ENCODE measurements at regions not wholly inside any gene's neighbourhood (a gene's known extent, or its start where the extent isn't known, plus 50 kb on each side); places are given as distances from the start of the nearest gene placed in this dataset.

DNA sequence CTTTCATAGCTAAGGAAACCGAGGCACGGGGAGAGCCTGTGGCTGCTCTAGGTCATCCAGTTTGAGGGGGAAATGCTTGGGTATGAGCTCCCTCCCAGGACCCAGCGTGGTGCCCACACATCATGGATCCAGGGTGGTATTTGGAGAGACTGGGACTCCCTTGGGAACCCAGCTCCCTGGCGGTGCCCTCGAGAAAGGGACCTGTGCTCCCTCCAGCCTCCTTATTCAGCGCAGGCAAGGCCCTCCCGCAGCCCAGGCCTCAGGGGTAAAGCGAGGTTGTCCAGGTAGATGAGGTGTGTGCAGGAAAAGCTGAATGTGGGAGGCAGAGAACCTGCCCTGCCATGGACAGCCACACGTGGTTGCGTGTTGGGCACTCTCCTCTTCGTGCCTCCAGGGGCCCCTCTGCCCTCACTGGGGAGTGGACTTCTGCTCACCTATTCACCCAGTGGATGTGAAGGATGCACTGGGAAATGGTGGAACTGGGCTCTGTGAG is 53.8 kb upstream of the GPR78 start:
- peaks cover under 1% of the 10 kb centered on the region for H3K9me3 ChIP-seq
- DNase-seq = peak in 1 of 2 donors; percentile 20

DNA sequence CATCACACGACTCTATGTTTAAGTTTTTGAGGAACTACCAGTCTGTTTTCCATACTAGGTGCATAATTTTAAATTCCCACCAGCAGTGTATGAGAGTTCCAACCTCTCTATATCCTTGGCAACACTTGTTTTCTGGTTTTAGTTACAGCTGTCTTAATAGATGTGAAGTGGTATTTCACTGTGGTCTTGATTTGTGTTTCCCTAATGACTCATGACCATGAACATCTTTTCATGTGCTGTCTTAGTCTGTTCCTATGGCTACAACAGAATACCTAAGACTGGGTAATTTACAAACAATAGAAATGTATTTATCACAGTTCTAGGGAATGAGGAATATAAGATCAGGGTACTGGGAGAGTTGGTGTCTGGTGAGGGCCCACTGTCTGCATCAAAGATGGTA is 51.5 kb upstream of the GPR78 start:
- H3K27ac ChIP-seq = no peak overlapping the region
- WGBS, 3 donors = 89 to 93% (median 89%) methylated on average over 1 of the region's 1 CpG
- no peak for DNase-seq
- TF ChIP-seq CTCF (IDR thresholded peaks at IDR 0.05) = no peak
- no peaks in the 10 kb centered on the region for H3K36me3 ChIP-seq (ENCODE audit: insufficient read depth in 1 of 2, low read depth in 1 of 2)
- ATAC-seq = no peak
- H3K27me3 ChIP-seq (ENCODE audit: insufficient read depth in 3 of 3, low read length in 2 of 3) = peaks cover 0 to 6% (median 0%) of the 10 kb centered on the region in 3 donors
- no peaks in the 10 kb centered on the region for H3K4me1 ChIP-seq
- intact Hi-C loops (cut with DNase I) = no loop called here
- H3K9me3 ChIP-seq = no peaks in the 10 kb centered on the region
- no peak overlapping the region for H3K4me3 ChIP-seq

More for the DNA sequence above, 53.8 kb upstream of the GPR78 start:
- H3K4me3 ChIP-seq = no peak overlapping the region
- no peaks in the 10 kb centered on the region for H3K36me3 ChIP-seq (ENCODE audit: insufficient read depth in 1 of 2, low read depth in 1 of 2)
- ATAC-seq = no peak
- no peak for TF ChIP-seq CTCF (IDR thresholded peaks at IDR 0.05)
- intact Hi-C loops (cut with DNase I) = no loop called here
- 87 to 90% (median 88%) methylated on average over 11 of the region's 11 CpGs for WGBS, 3 donors
- H3K27ac ChIP-seq = no peak overlapping the region
- no peaks in the 10 kb centered on the region for H3K27me3 ChIP-seq (ENCODE audit: insufficient read depth in 3 of 3, low read length in 2 of 3)
- no peaks in the 10 kb centered on the region for H3K4me1 ChIP-seq
